Hepatocyte (in vitro differentiated cells): ENCODE measurements at regions not wholly inside any gene's neighbourhood (a gene's known extent, or its start where the extent isn't known, plus 50 kb on each side); places are given as distances from the start of the nearest gene placed in this dataset.

Source experiments
- EZH2 ChIP-seq: fragments of 200-600 bp; sonication (generic); IDR thresholded peaks from 2 replicates; pipeline ENCODE4 v1.6.1; 2016; ENCODE audit warnings: antibody characterized with exemption, mild to moderate bottlenecking, borderline replicate concordance
- TF ChIP-seq, protein P1 (sequence below): fragments of 200-600 bp; sonication (generic); IDR thresholded peaks from 2 replicates; pipeline ENCODE4 v1.5.1; 2016; ENCODE audit warnings: antibody characterized with exemption, mild to moderate bottlenecking; ENCODE audit not compliant: poor library complexity

DNA sequence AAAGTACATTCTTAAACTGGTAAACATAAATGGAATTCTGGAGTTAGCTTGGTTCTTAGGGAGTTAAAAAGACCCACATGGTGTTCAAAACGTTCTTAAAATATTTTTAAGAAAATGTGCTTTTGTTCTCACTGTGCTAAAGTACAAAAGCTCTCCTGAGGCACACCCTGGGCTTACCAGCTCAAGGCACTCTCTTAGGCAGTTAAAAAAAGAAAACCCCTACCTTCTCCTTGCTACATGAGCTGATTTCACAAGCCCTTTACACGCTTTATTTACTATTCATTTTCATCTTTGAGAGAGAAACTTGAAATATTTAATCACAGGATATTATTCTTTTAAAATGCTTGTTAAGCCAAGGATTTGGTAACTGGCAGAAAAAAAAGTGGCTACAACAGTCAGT lies 723.3 kb upstream of the GRAMD2B start:
- TF ChIP-seq, protein P1, sequence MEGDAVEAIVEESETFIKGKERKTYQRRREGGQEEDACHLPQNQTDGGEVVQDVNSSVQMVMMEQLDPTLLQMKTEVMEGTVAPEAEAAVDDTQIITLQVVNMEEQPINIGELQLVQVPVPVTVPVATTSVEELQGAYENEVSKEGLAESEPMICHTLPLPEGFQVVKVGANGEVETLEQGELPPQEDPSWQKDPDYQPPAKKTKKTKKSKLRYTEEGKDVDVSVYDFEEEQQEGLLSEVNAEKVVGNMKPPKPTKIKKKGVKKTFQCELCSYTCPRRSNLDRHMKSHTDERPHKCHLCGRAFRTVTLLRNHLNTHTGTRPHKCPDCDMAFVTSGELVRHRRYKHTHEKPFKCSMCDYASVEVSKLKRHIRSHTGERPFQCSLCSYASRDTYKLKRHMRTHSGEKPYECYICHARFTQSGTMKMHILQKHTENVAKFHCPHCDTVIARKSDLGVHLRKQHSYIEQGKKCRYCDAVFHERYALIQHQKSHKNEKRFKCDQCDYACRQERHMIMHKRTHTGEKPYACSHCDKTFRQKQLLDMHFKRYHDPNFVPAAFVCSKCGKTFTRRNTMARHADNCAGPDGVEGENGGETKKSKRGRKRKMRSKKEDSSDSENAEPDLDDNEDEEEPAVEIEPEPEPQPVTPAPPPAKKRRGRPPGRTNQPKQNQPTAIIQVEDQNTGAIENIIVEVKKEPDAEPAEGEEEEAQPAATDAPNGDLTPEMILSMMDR: no peak
- no peak for TF ChIP-seq EZH2
